ENCODE measurements at regions not wholly inside any gene's neighbourhood (a gene's known extent, or its start where the extent isn't known, plus 50 kb on each side); places are given as distances from the start of the nearest gene placed in this dataset.
"Not testable (repeated sequence)": the region's sequence is repeated elsewhere in the genome, so short reads cannot be mapped to it uniquely, and the experiment has no call there.

DNA sequence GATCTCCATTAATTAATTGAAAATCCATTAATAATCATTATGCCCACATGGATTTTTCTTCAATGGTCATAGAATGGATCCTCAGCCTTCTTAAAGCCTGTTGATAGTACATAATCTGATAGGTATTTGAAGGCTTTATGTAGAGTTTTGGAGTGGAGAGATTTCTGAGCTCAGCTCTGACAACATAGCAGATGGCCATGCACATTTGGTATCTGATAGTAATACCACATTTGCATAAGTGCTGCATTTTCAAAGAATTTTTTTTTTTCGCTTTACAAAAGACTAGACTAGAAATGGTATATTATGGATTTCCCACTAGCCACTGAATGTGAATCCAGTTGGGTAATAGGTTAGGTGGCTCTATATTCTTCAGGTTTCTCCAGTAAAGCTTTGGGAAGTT, 440.6 kb downstream of the FGF13 start:
- Histone ChIP-seq H3K4me2 (replicated peaks; ENCODE audit: low read depth, low read length, poor library complexity, severe bottlenecking) (no peak overlapping the region), H3K36me3 (replicated peaks in 1 of 2; ENCODE audit: control extremely low read depth in 1 of 2, control insufficient read depth in 1 of 2, extremely low read depth in 1 of 2, insufficient read depth in 2 of 2, low read length in 1 of 2) (no peaks in the 10 kb centered on the region), H2AFZ (ENCODE audit: insufficient read depth, low read depth, low read length, poor library complexity, severe bottlenecking) (no peak overlapping the region), H3K4me3 (ENCODE audit: control extremely low read depth in 1 of 5, extremely low read depth in 1 of 5, insufficient read depth in 1 of 5, low read depth in 2 of 5, low read length in 4 of 5) (no peak overlapping the region), H3K9me3 (ENCODE audit: control extremely low read depth in 1 of 3, control insufficient read depth in 2 of 3, insufficient read depth in 1 of 3, low read length in 2 of 3) (no peaks in the 10 kb centered on the region), H3K27me3 (replicated peaks in 1 of 4; ENCODE audit: control extremely low read depth in 1 of 4, control insufficient read depth in 3 of 4, insufficient read depth in 4 of 4, low read length in 3 of 4) (no peaks in the 10 kb centered on the region), H3K27ac (ENCODE audit: low read length in 2 of 2) (no peak overlapping the region), H3K4me1 (ENCODE audit: control insufficient read depth in 2 of 2, insufficient read depth in 2 of 2, low read length in 2 of 2) (no peaks in the 10 kb centered on the region), H4K20me1 (ENCODE audit: control insufficient read depth, insufficient read depth, low read length, poor library complexity, severe bottlenecking) (no peaks in the 10 kb centered on the region), H3K9ac (ENCODE audit: low read length) (no peak overlapping the region), H3K79me2 (ENCODE audit: control insufficient read depth, insufficient read depth, low read length) (no peaks in the 10 kb centered on the region)
- no peak overlapping the region for H3K27ac Mint-ChIP-seq
- ATAC-seq (ENCODE audit: low read depth) (no peak), DNase-seq (no peak)
- H3K9me3 Mint-ChIP-seq (ENCODE audit: insufficient read depth) = peaks cover 5% of the 10 kb centered on the region
- TF ChIP-seq, protein P1, sequence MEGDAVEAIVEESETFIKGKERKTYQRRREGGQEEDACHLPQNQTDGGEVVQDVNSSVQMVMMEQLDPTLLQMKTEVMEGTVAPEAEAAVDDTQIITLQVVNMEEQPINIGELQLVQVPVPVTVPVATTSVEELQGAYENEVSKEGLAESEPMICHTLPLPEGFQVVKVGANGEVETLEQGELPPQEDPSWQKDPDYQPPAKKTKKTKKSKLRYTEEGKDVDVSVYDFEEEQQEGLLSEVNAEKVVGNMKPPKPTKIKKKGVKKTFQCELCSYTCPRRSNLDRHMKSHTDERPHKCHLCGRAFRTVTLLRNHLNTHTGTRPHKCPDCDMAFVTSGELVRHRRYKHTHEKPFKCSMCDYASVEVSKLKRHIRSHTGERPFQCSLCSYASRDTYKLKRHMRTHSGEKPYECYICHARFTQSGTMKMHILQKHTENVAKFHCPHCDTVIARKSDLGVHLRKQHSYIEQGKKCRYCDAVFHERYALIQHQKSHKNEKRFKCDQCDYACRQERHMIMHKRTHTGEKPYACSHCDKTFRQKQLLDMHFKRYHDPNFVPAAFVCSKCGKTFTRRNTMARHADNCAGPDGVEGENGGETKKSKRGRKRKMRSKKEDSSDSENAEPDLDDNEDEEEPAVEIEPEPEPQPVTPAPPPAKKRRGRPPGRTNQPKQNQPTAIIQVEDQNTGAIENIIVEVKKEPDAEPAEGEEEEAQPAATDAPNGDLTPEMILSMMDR (IDR thresholded peaks at IDR 0.05) = no peak
- no peak for TF ChIP-seq EZH2 (IDR thresholded peaks at IDR 0.05; ENCODE audit: borderline replicate concordance, insufficient read depth, low read depth, low read length, poor library complexity, severe bottlenecking)
- CTCF ChIA-PET = no interaction called here
- intact Hi-C loops (cut with micrococcal nuclease) = no loop called here
- no peaks in the 10 kb centered on the region for H3K4me1 Mint-ChIP-seq
- no CpG with 5 or more reads among the region's 1 CpG for WGBS (ENCODE audit: insufficient coverage)
- H3K27me3 Mint-ChIP-seq = no peaks in the 10 kb centered on the region
- POLR2A ChIA-PET = no interaction called here
- H3K4me3 Mint-ChIP-seq = no peak overlapping the region

DNA sequence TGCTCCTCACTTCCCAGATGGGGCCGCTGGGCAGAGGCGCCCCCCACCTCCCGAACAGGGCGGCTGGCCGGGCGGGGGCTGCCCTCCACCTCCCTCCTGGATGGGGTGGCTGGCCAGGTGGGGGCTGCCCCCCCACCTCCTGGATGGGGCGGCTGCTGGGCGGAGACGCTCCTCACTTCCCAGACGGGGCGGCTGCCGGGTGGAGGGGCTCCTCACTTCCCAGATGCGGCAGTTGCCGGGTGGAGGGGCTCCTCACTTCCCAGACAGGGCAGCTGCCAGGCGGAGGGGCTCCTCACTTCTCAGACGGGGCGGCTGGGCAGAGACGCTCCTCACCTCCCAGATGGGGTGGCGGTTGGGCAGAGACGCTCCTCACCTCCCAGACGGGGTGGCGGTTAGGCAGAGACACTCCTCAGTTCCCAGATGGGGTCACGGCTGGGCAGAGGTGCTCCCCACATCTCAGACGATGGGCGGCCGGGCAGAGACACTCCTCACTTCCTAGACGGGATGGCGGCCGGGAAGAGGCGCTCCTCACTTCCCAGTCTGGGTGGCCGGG, 428.8 kb downstream of the FGF13 start:
- H3K27me3 Mint-ChIP-seq; H3K9ac ChIP-seq (ENCODE audit: low read length); H3K27me3 ChIP-seq (replicated peaks in 1 of 4; ENCODE audit: control extremely low read depth in 1 of 4, control insufficient read depth in 3 of 4, insufficient read depth in 4 of 4, low read length in 3 of 4); H2AFZ ChIP-seq (ENCODE audit: insufficient read depth, low read depth, low read length, poor library complexity, severe bottlenecking); H3K9me3 ChIP-seq (ENCODE audit: control extremely low read depth in 1 of 3, control insufficient read depth in 2 of 3, insufficient read depth in 1 of 3, low read length in 2 of 3); DNase-seq; H4K20me1 ChIP-seq (ENCODE audit: control insufficient read depth, insufficient read depth, low read length, poor library complexity, severe bottlenecking); H3K4me3 Mint-ChIP-seq; H3K79me2 ChIP-seq (ENCODE audit: control insufficient read depth, insufficient read depth, low read length); H3K36me3 ChIP-seq (replicated peaks in 1 of 2; ENCODE audit: control extremely low read depth in 1 of 2, control insufficient read depth in 1 of 2, extremely low read depth in 1 of 2, insufficient read depth in 2 of 2, low read length in 1 of 2); H3K4me1 Mint-ChIP-seq; intact Hi-C loops (cut with micrococcal nuclease); H3K27ac Mint-ChIP-seq; H3K9me3 Mint-ChIP-seq (ENCODE audit: insufficient read depth); POLR2A ChIA-PET; ATAC-seq (ENCODE audit: low read depth); H3K4me1 ChIP-seq (ENCODE audit: control insufficient read depth in 2 of 2, insufficient read depth in 2 of 2, low read length in 2 of 2); H3K27ac ChIP-seq (ENCODE audit: low read length in 2 of 2); H3K4me2 ChIP-seq (replicated peaks; ENCODE audit: low read depth, low read length, poor library complexity, severe bottlenecking); H3K4me3 ChIP-seq (ENCODE audit: control extremely low read depth in 1 of 5, extremely low read depth in 1 of 5, insufficient read depth in 1 of 5, low read depth in 2 of 5, low read length in 4 of 5); CTCF ChIA-PET: not testable (repeated sequence)
- 86% methylated on average over 13 of the region's 31 CpGs for WGBS (ENCODE audit: insufficient coverage)
